K562 (cell line): ENCODE measurements at regions not wholly inside any gene's neighbourhood (a gene's known extent, or its start where the extent isn't known, plus 50 kb on each side); places are given as distances from the start of the nearest gene placed in this dataset.

Source experiments
- ATAC-seq: fragments of 200-7000 bp; cut with Tn5 transposase; 3 replicates; pipeline ENCODE4 v1.9.1; 2020; ENCODE audit warnings: moderate library complexity
- BruUV-seq: library from RNA; stranded (reverse); fragments of 400-500 nt; replicated peaks from 2 replicates; lab custom pipeline; 2021; lab: Mats Ljungman, UMichigan
- CTCF ChIA-PET: fragments of 300-600 bp; formaldehyde crosslinking; extraction: SDS; loops from one replicate; lab custom pipeline; 2021; ENCODE audit warnings: low intra/inter-chr PET ratio; lab: Yijun Ruan, JAX
- POLR2A ChIA-PET: fragments of 300-600, 350-650 bp; sonication (Branson Sonifier 250); formaldehyde crosslinking; extraction: SDS; loops from one replicate; lab custom pipeline; 2021; ENCODE audit warnings: antibody characterized with exemption, inconsistent platforms; lab: Yijun Ruan, JAX
- DNase-seq, 4 experiments: peaks; one replicate each; pipeline versions ENCODE4 v3.0.0 to v3.0.0-alpha.2; 2011 to 2018; ENCODE audit warnings: low spot score in 3 of 4, mixed read lengths in 3 of 4; ENCODE audit errors: extremely low read depth in 1 of 4
- FAIRE-seq: peaks from 2 replicates; lab custom pipeline; 2011; peaks lifted over from hg19 to GRCh38; lab: Jason Lieb, UNC
- H2AFZ ChIP-seq: 2 replicates; pipeline ENCODE4 v1.6.0; 2011; ENCODE audit warnings: low read depth, low read length, control low read depth, inconsistent platforms
- H3K27ac ChIP-seq: fragments of 200-600 bp; 3 replicates; pipeline ENCODE4 v1.8.0; 2011; ENCODE audit warnings: low read depth, mild to moderate bottlenecking, control low read depth, inconsistent platforms, low read length, moderate library complexity, mixed read lengths; ENCODE audit errors: extremely low read depth
- H3K27me3 ChIP-seq, 2 experiments: fragments of 300-600 bp in 1 of 2; 2 replicates in 1 of 2; 3 replicates in 1 of 2; pipeline versions ENCODE4 v1.6.0 to v1.8.0; 2011; ENCODE audit warnings: inconsistent platforms in 2 of 2, low read length in 2 of 2, mild to moderate bottlenecking in 1 of 2, mixed read lengths in 1 of 2, moderate library complexity in 1 of 2; ENCODE audit not compliant: control insufficient read depth in 2 of 2, insufficient read depth in 2 of 2
- H3K36me3 ChIP-seq: fragments of 300-600 bp; 3 replicates; pipeline ENCODE4 v1.8.0; 2011; ENCODE audit warnings: mild to moderate bottlenecking, low read length, inconsistent platforms; ENCODE audit not compliant: control insufficient read depth, insufficient read depth
- H3K4me1 ChIP-seq, 2 experiments: fragments of 200-600 bp in 1 of 2; replicated peaks in 1 of 2; 2 replicates in 1 of 2; 3 replicates in 1 of 2; pipeline versions ENCODE4 v1.5.1 to v1.8.0; 2011; ENCODE audit warnings: inconsistent platforms in 2 of 2, low read length in 2 of 2, mild to moderate bottlenecking in 1 of 2, mixed read lengths in 1 of 2, moderate library complexity in 1 of 2; ENCODE audit not compliant: control insufficient read depth in 2 of 2, insufficient read depth in 2 of 2
- H3K4me2 ChIP-seq: 2 replicates; pipeline ENCODE4 v1.6.1; 2011; ENCODE audit warnings: low read length, control low read depth, inconsistent platforms, mixed read lengths; ENCODE audit not compliant: insufficient read depth
- H3K4me3 ChIP-seq: fragments of 200-600 bp; sonication (generic), shearing (Covaris generic); 2 replicates; pipeline ENCODE4 v1.5.1; 2016; ENCODE audit warnings: control low read depth, inconsistent platforms
- H3K79me2 ChIP-seq: fragments of 200-600 bp; 3 replicates; pipeline ENCODE4 v1.8.0; 2011; ENCODE audit warnings: low read length, inconsistent platforms; ENCODE audit not compliant: control insufficient read depth, insufficient read depth
- H3K9ac ChIP-seq, 2 experiments: 2 replicates each; pipeline versions ENCODE4 v1.6.0 to v1.6.1; 2011; ENCODE audit warnings: low read depth in 2 of 2, low read length in 2 of 2, control low read depth in 1 of 2, inconsistent platforms in 1 of 2, mild to moderate bottlenecking in 1 of 2, mixed read lengths in 1 of 2; ENCODE audit not compliant: insufficient read depth in 1 of 2
- H3K9me1 ChIP-seq: one replicate; pipeline ENCODE4 v1.6.0; 2011; ENCODE audit warnings: inconsistent platforms, mild to moderate bottlenecking, low read length, moderate library complexity; ENCODE audit not compliant: control insufficient read depth, insufficient read depth
- H3K9me3 ChIP-seq: replicated peaks from 2 replicates; pipeline ENCODE4 v1.5.1; 2011; ENCODE audit warnings: low read depth, low read length, inconsistent platforms; ENCODE audit not compliant: control insufficient read depth, insufficient read depth
- H4K20me1 ChIP-seq: replicated peaks from 2 replicates; pipeline ENCODE4 v1.6.1; 2011; ENCODE audit warnings: low read length, inconsistent platforms, mixed read lengths; ENCODE audit not compliant: control insufficient read depth, insufficient read depth
- CCAR2 ChIP-seq: fragments of 200-400 bp; formaldehyde crosslinking; IDR thresholded peaks from 2 replicates; pipeline ENCODE4 v1.6.1; 2017; ENCODE audit warnings: mild to moderate bottlenecking, low read depth, low read length
- E2F5 ChIP-seq: sonication (generic); formaldehyde crosslinking; IDR thresholded peaks from 2 replicates; pipeline ENCODE4 v1.8.0; 2022; ENCODE audit warnings: mild to moderate bottlenecking, missing genetic modification reagents
- ETV5 ChIP-seq: sonication (generic); formaldehyde crosslinking; IDR thresholded peaks from 2 replicates; pipeline ENCODE4 v1.4.0; 2020; ENCODE audit warnings: low read depth, mild to moderate bottlenecking, missing genetic modification reagents
- HDAC8 ChIP-seq: fragments of 450-650 bp; IDR thresholded peaks from 2 replicates; pipeline ENCODE4 v1.6.1; 2016; ENCODE audit warnings: mild to moderate bottlenecking, missing genetic modification characterization, moderate library complexity, missing compliant biosample characterization
- MCM2 ChIP-seq: fragments of 450-650 bp; IDR thresholded peaks from 2 replicates; pipeline ENCODE4 v1.6.1; 2017; ENCODE audit warnings: low read depth, mild to moderate bottlenecking
- NFRKB ChIP-seq: fragments of 450-650 bp; IDR thresholded peaks from 2 replicates; pipeline ENCODE4 v1.6.1; 2016; ENCODE audit warnings: low read depth
- ZNF121 ChIP-seq: sonication (generic); formaldehyde crosslinking; conservative IDR thresholded peaks from 2 replicates; pipeline ENCODE4 v1.8.0; 2022; ENCODE audit warnings: missing genetic modification reagents
- ZNF318 ChIP-seq, 2 experiments: fragments of 450-650 bp; IDR thresholded peaks; 2 replicates each; pipeline ENCODE4 v1.6.1; 2016; ENCODE audit warnings: mild to moderate bottlenecking in 2 of 2, borderline replicate concordance in 1 of 2, low read depth in 1 of 2, moderate library complexity in 1 of 2
- ZNF507 ChIP-seq: conservative IDR thresholded peaks from 2 replicates; pipeline ENCODE4 v1.6.1; 2017; ENCODE audit warnings: missing genetic modification characterization, missing compliant biosample characterization
- WGBS: fragments of 100-300 bp; shearing (Covaris generic); methylation state at CpG from one replicate; pipeline ENCODE4 v1.1.6; 2016; ENCODE audit warnings: low coverage, mixed read lengths; ENCODE audit not compliant: insufficient coverage; ENCODE audit errors: missing lambda C conversion rate; 5-methylcytosine and 5-hydroxymethylcytosine counted together
- in situ Hi-C: fragments of 300-500 bp; cut with MboI; formaldehyde crosslinking; loops from 4 replicates; pipeline ENCODE4 v1.15.0; 2018; ENCODE audit warnings: inconsistent platforms, mixed read lengths
- intact Hi-C: fragments of 100-400 bp; cut with micrococcal nuclease; formaldehyde crosslinking; loops from 2 replicates; pipeline ENCODE4 v1.14.2; 2022

- POLR2A ChIA-PET, result no interaction called here
- TF ChIP-seq HDAC8 (tag) (no peak), ZNF318 (IDR thresholded peaks at IDR 0.05; ENCODE audit: borderline replicate concordance in 1 of 2, low read depth in 1 of 2) (no peak), CCAR2 (no peak), NFRKB (no peak), ETV5 (no peak), ZNF507 (tag) (no peak), ZNF121 (CRISPR knock-in tag) (no peak), E2F5 (no peak), MCM2 (no peak)
These were observed 384.0 kb upstream of the TMEM132C start for GRCh38 chr12:127883013-127883412.

More at GRCh38 chr12:127883013-127883412, 384.0 kb upstream of the TMEM132C start:
- DNase-seq (no peak), ATAC-seq (no peak), FAIRE-seq (no peak)
- Histone ChIP-seq H3K36me3 (no peaks in the 10 kb centered on the region), H3K27me3 (no peaks in the 10 kb centered on the region), H3K79me2 (no peaks in the 10 kb centered on the region), H3K27ac (no peak overlapping the region), H3K4me1 (no peaks in the 10 kb centered on the region), H3K4me2 (no peak overlapping the region), H3K9me3 (no peaks in the 10 kb centered on the region), H3K4me3 (no peak overlapping the region), H2AFZ (no peak overlapping the region), H3K9ac (no peak overlapping the region), H3K9me1 (no peaks in the 10 kb centered on the region), H4K20me1 (no peaks in the 10 kb centered on the region)
- intact Hi-C loops, result no loop called here
- in situ Hi-C loops, result no loop called here
- no TSS peak for BruUV-seq
- CTCF ChIA-PET, result no interaction called here
- 6% methylated on average over 1 of the region's 1 CpG for WGBS
